GM21526 (cell line): ENCODE measurements at regions not wholly inside any gene's neighbourhood (a gene's known extent, or its start where the extent isn't known, plus 50 kb on each side); places are given as distances from the start of the nearest gene placed in this dataset.
"Not testable (repeated sequence)": the region's sequence is repeated elsewhere in the genome, so short reads cannot be mapped to it uniquely, and the experiment has no call there.

Source experiments
- ATAC-seq: cut with Tn5 transposase; IDR thresholded peaks from one replicate; pipeline ENCODE4 v1.9.1; 2021; ENCODE audit warnings: moderate library complexity; ENCODE audit not compliant: unreplicated experiment, low FRiP score

- no peak for ATAC-seq
Measured at GRCh38 chr2:64866797-64867196, 122.4 kb upstream of the SLC1A4 start.

GRCh38 chr2:64867253-64867996, 121.8 kb upstream of the SLC1A4 start:
- no peak for ATAC-seq

GRCh38 chr2:64869126-64869525, 120.1 kb upstream of the SLC1A4 start:
- ATAC-seq = no peak

GRCh38 chr2:64873472-64873924, 115.7 kb upstream of the SLC1A4 start:
- ATAC-seq = peak; percentile 77

GRCh38 chr2:64874593-64874992, 114.6 kb upstream of the SLC1A4 start:
- ATAC-seq = no peak

GRCh38 chr2:64875368-64875767, 113.8 kb upstream of the SLC1A4 start:
- no peak for ATAC-seq

- ATAC-seq = no peak
Measured at GRCh38 chr2:64876137-64876647, 113.0 kb upstream of the SLC1A4 start.

- no peak for ATAC-seq
Measured at GRCh38 chr2:64879745-64880144, 109.5 kb upstream of the SLC1A4 start.

- ATAC-seq = no peak
Measured at GRCh38 chr2:64880193-64880951, 108.8 kb upstream of the SLC1A4 start.

GRCh38 chr2:64881037-64881492, 108.1 kb upstream of the SLC1A4 start:
- ATAC-seq = no peak

GRCh38 chr2:64887565-64887964, 101.6 kb upstream of the SLC1A4 start:
- ATAC-seq = no peak

- no peak for ATAC-seq
Measured at GRCh38 chr2:64888591-64889309, 100.4 kb upstream of the SLC1A4 start.

- no peak for ATAC-seq
Measured at GRCh38 chr2:64889803-64890202, 99.4 kb upstream of the SLC1A4 start.

GRCh38 chr2:64896572-64896971, 92.6 kb upstream of the SLC1A4 start:
- ATAC-seq = not testable (repeated sequence)

GRCh38 chr2:64899081-64899865, 89.9 kb upstream of the SLC1A4 start:
- ATAC-seq = no peak

- ATAC-seq = not testable (repeated sequence)
Measured at GRCh38 chr2:64899876-64900275, 89.3 kb upstream of the SLC1A4 start.

- no peak for ATAC-seq
Measured at GRCh38 chr2:64904413-64905329, 84.5 kb upstream of the SLC1A4 start.

- no peak for ATAC-seq
Measured at GRCh38 chr2:64905338-64906024, 83.7 kb upstream of the SLC1A4 start.
